Esophagus muscularis mucosa (tissue), 4 donors: ENCODE measurements at regions not wholly inside any gene's neighbourhood (a gene's known extent, or its start where the extent isn't known, plus 50 kb on each side); places are given as distances from the start of the nearest gene placed in this dataset.

Experiments
- CTCF ChIP-seq, 3 experiments: fragments of 200-600 bp in 2 of 3; fragments of 450-650 bp in 1 of 3; sonication (generic) in 2 of 3; IDR thresholded peaks; one replicate each; pipeline ENCODE4 v1.5.1; 2017 to 2019; ENCODE audit warnings: antibody characterized with exemption in 3 of 3, mild to moderate bottlenecking in 2 of 3, moderate library complexity in 1 of 3
- EP300 ChIP-seq: sonication (generic); formaldehyde crosslinking; IDR thresholded peaks from one replicate; pipeline ENCODE4 v1.6.1; 2017; ENCODE audit warnings: antibody characterized with exemption
- POLR2A ChIP-seq: fragments of 450-650 bp; IDR thresholded peaks from one replicate; pipeline ENCODE4 v1.6.1; 2017; ENCODE audit warnings: antibody characterized with exemption, moderate library complexity, mild to moderate bottlenecking, low read depth
- POLR2AphosphoS5 ChIP-seq, 2 donors: sonication (generic); formaldehyde crosslinking; IDR thresholded peaks; one replicate each; pipeline ENCODE4 v1.6.1; 2017; ENCODE audit warnings: antibody characterized with exemption in 2 of 2

GRCh38 chr4:13238936-13239335 is 245.2 kb downstream of the RAB28 start:
- TF ChIP-seq CTCF (IDR thresholded peaks at IDR 0.05) (no peak), POLR2A (no peak), EP300 (no peak), POLR2AphosphoS5 (IDR thresholded peaks at IDR 0.05) (no peak)
